Activated CD4-positive, alpha-beta T cell treated with anti-CD3 and anti-CD28 coated beads, Interleukin-2, amount 10 ng/mL, durations not matched to agents 24 days and 14 days (primary cell): ENCODE measurements at regions not wholly inside any gene's neighbourhood (a gene's known extent, or its start where the extent isn't known, plus 50 kb on each side); places are given as distances from the start of the nearest gene placed in this dataset.
"Not testable (repeated sequence)": the region's sequence is repeated elsewhere in the genome, so short reads cannot be mapped to it uniquely, and the experiment has no call there.

Source experiments
- DNase-seq: peaks from one replicate; pipeline ENCODE4 v3.0.0; 2022
- H3K27ac Mint-ChIP-seq: one replicate; pipeline ENCODE4 v1.8.0; 2022; ENCODE audit warnings: mild to moderate bottlenecking, mixed read lengths
- H3K27me3 Mint-ChIP-seq: one replicate; pipeline ENCODE4 v1.8.0; 2022; ENCODE audit warnings: mixed read lengths
- H3K36me3 Mint-ChIP-seq: one replicate; pipeline ENCODE4 v1.8.0; 2022; ENCODE audit warnings: low read depth, mild to moderate bottlenecking, mixed read lengths
- H3K4me1 Mint-ChIP-seq: one replicate; pipeline ENCODE4 v1.8.0; 2021; ENCODE audit warnings: mixed read lengths
- H3K4me3 Mint-ChIP-seq: one replicate; pipeline ENCODE4 v1.8.0; 2022; ENCODE audit warnings: mild to moderate bottlenecking, moderate library complexity, mixed read lengths
- H3K9me3 Mint-ChIP-seq: one replicate; pipeline ENCODE4 v1.8.0; 2021; ENCODE audit warnings: mixed read lengths
- intact Hi-C: fragments of 100-400 bp; cut with micrococcal nuclease; formaldehyde crosslinking; loops from one replicate; pipeline ENCODE4 v1.15.1; 2023

GRCh38 chr2:138066139-138066806, 102.0 kb downstream of the HNMT start:
- DNase-seq = no peak
- no peaks in the 10 kb centered on the region for H3K4me1 Mint-ChIP-seq
- H3K27me3 Mint-ChIP-seq = no peaks in the 10 kb centered on the region
- no peaks in the 10 kb centered on the region for H3K9me3 Mint-ChIP-seq
- no peaks in the 10 kb centered on the region for H3K36me3 Mint-ChIP-seq
- no peak overlapping the region for H3K27ac Mint-ChIP-seq
- intact Hi-C loops = no loop called here
- no peak overlapping the region for H3K4me3 Mint-ChIP-seq

- Mint-ChIP-seq H3K36me3 (no peaks in the 10 kb centered on the region), H3K27me3 (no peaks in the 10 kb centered on the region), H3K27ac (no peak overlapping the region), H3K4me1 (no peaks in the 10 kb centered on the region), H3K4me3 (no peak overlapping the region), H3K9me3 (no peaks in the 10 kb centered on the region)
- DNase-seq = no peak
- intact Hi-C loops = no loop called here
Observed at GRCh38 chr2:138066841-138067240, 102.6 kb downstream of the HNMT start.

- DNase-seq, H3K27me3 Mint-ChIP-seq, H3K9me3 Mint-ChIP-seq, H3K27ac Mint-ChIP-seq, H3K4me3 Mint-ChIP-seq, H3K4me1 Mint-ChIP-seq, intact Hi-C loops, H3K36me3 Mint-ChIP-seq: not testable (repeated sequence)
Observed at GRCh38 chr2:138068669-138069068, 104.4 kb downstream of the HNMT start.

GRCh38 chr2:138071042-138071719, 106.9 kb downstream of the HNMT start:
- H3K4me1 Mint-ChIP-seq, H3K27me3 Mint-ChIP-seq, H3K36me3 Mint-ChIP-seq, H3K4me3 Mint-ChIP-seq, DNase-seq, H3K27ac Mint-ChIP-seq, H3K9me3 Mint-ChIP-seq, intact Hi-C loops: not testable (repeated sequence)

- Mint-ChIP-seq H3K27me3 (no peaks in the 10 kb centered on the region), H3K27ac (no peak overlapping the region), H3K9me3 (no peaks in the 10 kb centered on the region), H3K36me3 (no peaks in the 10 kb centered on the region), H3K4me3 (no peak overlapping the region), H3K4me1 (no peaks in the 10 kb centered on the region)
- no peak for DNase-seq
- intact Hi-C loops = no loop called here
Observed at GRCh38 chr2:138071720-138072719, 107.7 kb downstream of the HNMT start.

- Mint-ChIP-seq H3K27ac (no peak overlapping the region), H3K9me3 (no peaks in the 10 kb centered on the region), H3K4me3 (no peak overlapping the region), H3K4me1 (no peaks in the 10 kb centered on the region), H3K27me3 (no peaks in the 10 kb centered on the region), H3K36me3 (no peaks in the 10 kb centered on the region)
- no peak for DNase-seq
- intact Hi-C loops = no loop called here
Observed at GRCh38 chr2:138078153-138078552, 113.9 kb downstream of the HNMT start.

- H3K9me3 Mint-ChIP-seq = no peaks in the 10 kb centered on the region
- DNase-seq = no peak
- no peak overlapping the region for H3K4me3 Mint-ChIP-seq
- H3K27me3 Mint-ChIP-seq = no peaks in the 10 kb centered on the region
- intact Hi-C loops = no loop called here
- no peaks in the 10 kb centered on the region for H3K36me3 Mint-ChIP-seq
- no peak overlapping the region for H3K27ac Mint-ChIP-seq
- no peaks in the 10 kb centered on the region for H3K4me1 Mint-ChIP-seq
Observed at GRCh38 chr2:138079976-138080375, 115.7 kb downstream of the HNMT start.

GRCh38 chr2:138081225-138082073, 117.2 kb downstream of the HNMT start:
- Mint-ChIP-seq H3K9me3 (no peaks in the 10 kb centered on the region), H3K36me3 (no peaks in the 10 kb centered on the region), H3K27me3 (no peaks in the 10 kb centered on the region), H3K4me3 (no peak overlapping the region), H3K4me1 (no peaks in the 10 kb centered on the region), H3K27ac (no peak overlapping the region)
- intact Hi-C loops = no loop called here
- no peak for DNase-seq

- intact Hi-C loops = no loop called here
- DNase-seq = no peak
- H3K27me3 Mint-ChIP-seq = no peaks in the 10 kb centered on the region
- H3K4me1 Mint-ChIP-seq = no peaks in the 10 kb centered on the region
- H3K9me3 Mint-ChIP-seq = no peaks in the 10 kb centered on the region
- no peak overlapping the region for H3K4me3 Mint-ChIP-seq
- no peak overlapping the region for H3K27ac Mint-ChIP-seq
- no peaks in the 10 kb centered on the region for H3K36me3 Mint-ChIP-seq
Observed at GRCh38 chr2:138084206-138084605, 119.9 kb downstream of the HNMT start.

- H3K4me1 Mint-ChIP-seq, DNase-seq, intact Hi-C loops, H3K9me3 Mint-ChIP-seq, H3K36me3 Mint-ChIP-seq, H3K27me3 Mint-ChIP-seq, H3K4me3 Mint-ChIP-seq, H3K27ac Mint-ChIP-seq: not testable (repeated sequence)
Observed at GRCh38 chr2:138085441-138085840, 121.2 kb downstream of the HNMT start.

GRCh38 chr2:138086576-138086975, 122.3 kb downstream of the HNMT start:
- H3K27ac Mint-ChIP-seq = no peak overlapping the region
- H3K4me3 Mint-ChIP-seq = no peak overlapping the region
- intact Hi-C loops = no loop called here
- H3K9me3 Mint-ChIP-seq = no peaks in the 10 kb centered on the region
- H3K27me3 Mint-ChIP-seq = no peaks in the 10 kb centered on the region
- no peaks in the 10 kb centered on the region for H3K36me3 Mint-ChIP-seq
- H3K4me1 Mint-ChIP-seq = no peaks in the 10 kb centered on the region
- no peak for DNase-seq

- Mint-ChIP-seq H3K9me3 (no peaks in the 10 kb centered on the region), H3K27ac (no peak overlapping the region), H3K4me1 (no peaks in the 10 kb centered on the region), H3K4me3 (no peak overlapping the region), H3K27me3 (no peaks in the 10 kb centered on the region), H3K36me3 (no peaks in the 10 kb centered on the region)
- intact Hi-C loops = no loop called here
- DNase-seq = no peak
Observed at GRCh38 chr2:138087751-138088593, 123.7 kb downstream of the HNMT start.

GRCh38 chr2:138090330-138090729, 126.1 kb downstream of the HNMT start:
- H3K4me1 Mint-ChIP-seq = no peaks in the 10 kb centered on the region
- no peak overlapping the region for H3K4me3 Mint-ChIP-seq
- H3K9me3 Mint-ChIP-seq = no peaks in the 10 kb centered on the region
- no peaks in the 10 kb centered on the region for H3K27me3 Mint-ChIP-seq
- H3K36me3 Mint-ChIP-seq = no peaks in the 10 kb centered on the region
- intact Hi-C loops = no loop called here
- DNase-seq = no peak
- no peak overlapping the region for H3K27ac Mint-ChIP-seq
